ENCODE measurements at regions not wholly inside any gene's neighbourhood (a gene's known extent, or its start where the extent isn't known, plus 50 kb on each side); places are given as distances from the start of the nearest gene placed in this dataset.

DNA sequence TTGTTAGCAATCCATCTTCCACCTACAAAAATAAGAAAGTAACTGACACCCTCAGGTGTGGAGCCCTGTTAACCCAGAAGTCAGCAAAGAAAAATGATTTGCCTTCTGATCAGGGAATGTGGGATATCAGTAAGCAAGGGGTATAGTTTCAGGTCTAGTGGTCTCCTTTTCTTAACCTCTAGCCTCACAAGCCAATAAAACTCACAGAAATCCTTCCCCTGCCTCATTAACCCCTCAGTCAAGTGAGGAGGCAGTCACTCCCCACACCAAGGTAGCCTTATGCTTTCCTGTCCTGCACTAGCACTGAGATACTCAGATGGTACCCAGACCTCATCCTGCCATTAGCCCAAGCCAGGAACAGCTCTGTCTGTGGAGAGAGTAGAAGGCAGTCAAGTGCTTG is 103.4 kb upstream of the VASH1 start:
- TF ChIP-seq ZNF8 (CRISPR knock-in tag; IDR thresholded peaks at IDR 0.05): no peak
- TF ChIP-seq ZNF565 (CRISPR knock-in tag; conservative IDR thresholded peaks at IDR 0.05; ENCODE audit: low read depth): no peak
- no peak for TF ChIP-seq TCF4 (CRISPR knock-in tag; IDR thresholded peaks at IDR 0.05; ENCODE audit: borderline replicate concordance)
- no peak for TF ChIP-seq ESRRG (CRISPR knock-in tag; IDR thresholded peaks at IDR 0.05)
- no peak for TF ChIP-seq ARNTL (CRISPR knock-in tag; IDR thresholded peaks at IDR 0.05; ENCODE audit: borderline replicate concordance, low read depth)
- TF ChIP-seq CREB5 (CRISPR knock-in tag; IDR thresholded peaks at IDR 0.05; ENCODE audit: low read depth): no peak
- TF ChIP-seq ZFP30 (CRISPR knock-in tag; IDR thresholded peaks at IDR 0.05): no peak
